WTC11 (cell line): ENCODE measurements at regions not wholly inside any gene's neighbourhood (a gene's known extent, or its start where the extent isn't known, plus 50 kb on each side); places are given as distances from the start of the nearest gene placed in this dataset.

Experiments
- ATAC-seq: fragments of 200-7000 bp; cut with Tn5 transposase; 2 replicates; pipeline ENCODE4 v1.10.0; 2021; ENCODE audit warnings: mild to moderate bottlenecking, moderate library complexity
- CTCF ChIA-PET: fragments of 300-600 bp; sonication (Branson Sonifier 250); formaldehyde crosslinking; loops from one replicate; lab custom pipeline; 2021; ENCODE audit warnings: antibody characterized with exemption; lab: Charles Lee
- POLR2A ChIA-PET: fragments of 350-600 bp; sonication (Branson Sonifier 250); formaldehyde crosslinking; loops from one replicate; lab custom pipeline; 2021; ENCODE audit warnings: antibody characterized with exemption; lab: Charles Lee
- DNase-seq: peaks from one replicate; pipeline ENCODE4 v3.0.0; 2021; ENCODE audit warnings: low spot score
- H3K27ac Mint-ChIP-seq: 2 replicates; pipeline ENCODE4 v1.8.0; 2021; ENCODE audit warnings: mixed read lengths
- H3K27me3 Mint-ChIP-seq: 2 replicates; pipeline ENCODE4 v1.8.0; 2021; ENCODE audit warnings: low read depth, mild to moderate bottlenecking, moderate library complexity, mixed read lengths
- H3K36me3 Mint-ChIP-seq: 2 replicates; pipeline ENCODE4 v1.8.0; 2021; ENCODE audit warnings: mixed read lengths
- H3K4me1 Mint-ChIP-seq: 2 replicates; pipeline ENCODE4 v1.8.0; 2022; ENCODE audit warnings: mixed read lengths
- H3K4me3 Mint-ChIP-seq: 2 replicates; pipeline ENCODE4 v1.8.0; 2021; ENCODE audit warnings: mild to moderate bottlenecking, moderate library complexity, mixed read lengths
- H3K9me3 Mint-ChIP-seq: 2 replicates; pipeline ENCODE4 v1.8.0; 2021; ENCODE audit warnings: mixed read lengths
- CDX4 ChIP-seq: fragments of 250-450 bp; sonication (Bioruptor Pico); IDR thresholded peaks from 2 replicates; pipeline ENCODE4 v1.9.0; 2021; ENCODE audit warnings: moderate library complexity, mild to moderate bottlenecking, inconsistent platforms, borderline replicate concordance
- ETV6 ChIP-seq: sonication (generic); formaldehyde crosslinking; IDR thresholded peaks from 2 replicates; pipeline ENCODE4 v1.8.1; 2022; ENCODE audit warnings: mild to moderate bottlenecking, missing genetic modification reagents
- FOXK1 ChIP-seq: sonication (generic); formaldehyde crosslinking; IDR thresholded peaks from 2 replicates; pipeline ENCODE4 v1.8.0; 2022; ENCODE audit warnings: mild to moderate bottlenecking, moderate library complexity, missing genetic modification reagents
- HMGXB4 ChIP-seq: sonication (generic); formaldehyde crosslinking; IDR thresholded peaks from 2 replicates; pipeline ENCODE4 v1.8.1; 2023; ENCODE audit warnings: mild to moderate bottlenecking, moderate library complexity, missing genetic modification reagents
- JUN ChIP-seq: sonication (generic); formaldehyde crosslinking; IDR thresholded peaks from 2 replicates; pipeline ENCODE4 v1.8.0; 2023; ENCODE audit warnings: mild to moderate bottlenecking, missing genetic modification reagents
- OVOL2 ChIP-seq: fragments of 250-450 bp; sonication (Bioruptor Pico); IDR thresholded peaks from 2 replicates; pipeline ENCODE4 v1.9.0; 2021; ENCODE audit warnings: mild to moderate bottlenecking, borderline replicate concordance
- SMAD4 ChIP-seq: sonication (generic); formaldehyde crosslinking; IDR thresholded peaks from 2 replicates; pipeline ENCODE4 v1.8.0; 2022; ENCODE audit warnings: mild to moderate bottlenecking, missing genetic modification reagents
- SOX15 ChIP-seq: fragments of 250-450 bp; sonication (Bioruptor Pico); IDR thresholded peaks from 2 replicates; pipeline ENCODE4 v1.9.0; 2021; ENCODE audit warnings: mild to moderate bottlenecking
- SP1 ChIP-seq: sonication (generic); formaldehyde crosslinking; conservative IDR thresholded peaks from 2 replicates; pipeline ENCODE4 v1.8.1; 2022; ENCODE audit warnings: missing genetic modification reagents
- ZBTB21 ChIP-seq: sonication (generic); formaldehyde crosslinking; IDR thresholded peaks from 2 replicates; pipeline ENCODE4 v1.8.1; 2023; ENCODE audit warnings: mild to moderate bottlenecking, missing genetic modification reagents, borderline replicate concordance
- ZNF425 ChIP-seq: fragments of 250-450 bp; sonication (Bioruptor Pico); conservative IDR thresholded peaks from 2 replicates; pipeline ENCODE4 v1.9.0; 2021; ENCODE audit warnings: mild to moderate bottlenecking
- TF ChIP-seq, protein P1 (sequence below): sonication (generic); formaldehyde crosslinking; IDR thresholded peaks from 2 replicates; pipeline ENCODE4 v1.8.1; 2023; ENCODE audit warnings: mild to moderate bottlenecking, missing genetic modification reagents, borderline replicate concordance
- TF ChIP-seq, protein P2 (sequence below): sonication (generic); formaldehyde crosslinking; IDR thresholded peaks from 2 replicates; pipeline ENCODE4 v1.8.1; 2022; ENCODE audit warnings: mild to moderate bottlenecking, moderate library complexity, missing genetic modification reagents
- TF ChIP-seq, protein P3 (sequence below): sonication (generic); formaldehyde crosslinking; IDR thresholded peaks from 2 replicates; pipeline ENCODE4 v1.8.1; 2022; ENCODE audit warnings: low read depth, missing genetic modification reagents, borderline replicate concordance
- TF ChIP-seq, protein P4 (sequence below): sonication (generic); formaldehyde crosslinking; IDR thresholded peaks from 2 replicates; pipeline ENCODE4 v1.8.1; 2023; ENCODE audit warnings: mild to moderate bottlenecking, missing genetic modification reagents
- TF ChIP-seq, protein P5 (sequence below): sonication (generic); formaldehyde crosslinking; IDR thresholded peaks from 2 replicates; pipeline ENCODE4 v1.8.0; 2022; ENCODE audit warnings: mild to moderate bottlenecking, missing genetic modification reagents

- no peak for TF ChIP-seq ZNF425 (CRISPR knock-in tag)
- TF ChIP-seq, protein P1, sequence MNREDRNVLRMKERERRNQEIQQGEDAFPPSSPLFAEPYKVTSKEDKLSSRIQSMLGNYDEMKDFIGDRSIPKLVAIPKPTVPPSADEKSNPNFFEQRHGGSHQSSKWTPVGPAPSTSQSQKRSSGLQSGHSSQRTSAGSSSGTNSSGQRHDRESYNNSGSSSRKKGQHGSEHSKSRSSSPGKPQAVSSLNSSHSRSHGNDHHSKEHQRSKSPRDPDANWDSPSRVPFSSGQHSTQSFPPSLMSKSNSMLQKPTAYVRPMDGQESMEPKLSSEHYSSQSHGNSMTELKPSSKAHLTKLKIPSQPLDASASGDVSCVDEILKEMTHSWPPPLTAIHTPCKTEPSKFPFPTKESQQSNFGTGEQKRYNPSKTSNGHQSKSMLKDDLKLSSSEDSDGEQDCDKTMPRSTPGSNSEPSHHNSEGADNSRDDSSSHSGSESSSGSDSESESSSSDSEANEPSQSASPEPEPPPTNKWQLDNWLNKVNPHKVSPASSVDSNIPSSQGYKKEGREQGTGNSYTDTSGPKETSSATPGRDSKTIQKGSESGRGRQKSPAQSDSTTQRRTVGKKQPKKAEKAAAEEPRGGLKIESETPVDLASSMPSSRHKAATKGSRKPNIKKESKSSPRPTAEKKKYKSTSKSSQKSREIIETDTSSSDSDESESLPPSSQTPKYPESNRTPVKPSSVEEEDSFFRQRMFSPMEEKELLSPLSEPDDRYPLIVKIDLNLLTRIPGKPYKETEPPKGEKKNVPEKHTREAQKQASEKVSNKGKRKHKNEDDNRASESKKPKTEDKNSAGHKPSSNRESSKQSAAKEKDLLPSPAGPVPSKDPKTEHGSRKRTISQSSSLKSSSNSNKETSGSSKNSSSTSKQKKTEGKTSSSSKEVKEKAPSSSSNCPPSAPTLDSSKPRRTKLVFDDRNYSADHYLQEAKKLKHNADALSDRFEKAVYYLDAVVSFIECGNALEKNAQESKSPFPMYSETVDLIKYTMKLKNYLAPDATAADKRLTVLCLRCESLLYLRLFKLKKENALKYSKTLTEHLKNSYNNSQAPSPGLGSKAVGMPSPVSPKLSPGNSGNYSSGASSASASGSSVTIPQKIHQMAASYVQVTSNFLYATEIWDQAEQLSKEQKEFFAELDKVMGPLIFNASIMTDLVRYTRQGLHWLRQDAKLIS (CRISPR knock-in tag) = no peak
- no peak for TF ChIP-seq SMAD4
- TF ChIP-seq SOX15 = no peak
- TF ChIP-seq, protein P2, sequence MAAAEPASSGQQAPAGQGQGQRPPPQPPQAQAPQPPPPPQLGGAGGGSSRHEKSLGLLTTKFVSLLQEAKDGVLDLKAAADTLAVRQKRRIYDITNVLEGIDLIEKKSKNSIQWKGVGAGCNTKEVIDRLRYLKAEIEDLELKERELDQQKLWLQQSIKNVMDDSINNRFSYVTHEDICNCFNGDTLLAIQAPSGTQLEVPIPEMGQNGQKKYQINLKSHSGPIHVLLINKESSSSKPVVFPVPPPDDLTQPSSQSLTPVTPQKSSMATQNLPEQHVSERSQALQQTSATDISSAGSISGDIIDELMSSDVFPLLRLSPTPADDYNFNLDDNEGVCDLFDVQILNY (CRISPR knock-in tag) = no peak
Observed at GRCh38 chr1:106680216-106680615, 376.3 kb upstream of the PRMT6 start (continued).

DNA sequence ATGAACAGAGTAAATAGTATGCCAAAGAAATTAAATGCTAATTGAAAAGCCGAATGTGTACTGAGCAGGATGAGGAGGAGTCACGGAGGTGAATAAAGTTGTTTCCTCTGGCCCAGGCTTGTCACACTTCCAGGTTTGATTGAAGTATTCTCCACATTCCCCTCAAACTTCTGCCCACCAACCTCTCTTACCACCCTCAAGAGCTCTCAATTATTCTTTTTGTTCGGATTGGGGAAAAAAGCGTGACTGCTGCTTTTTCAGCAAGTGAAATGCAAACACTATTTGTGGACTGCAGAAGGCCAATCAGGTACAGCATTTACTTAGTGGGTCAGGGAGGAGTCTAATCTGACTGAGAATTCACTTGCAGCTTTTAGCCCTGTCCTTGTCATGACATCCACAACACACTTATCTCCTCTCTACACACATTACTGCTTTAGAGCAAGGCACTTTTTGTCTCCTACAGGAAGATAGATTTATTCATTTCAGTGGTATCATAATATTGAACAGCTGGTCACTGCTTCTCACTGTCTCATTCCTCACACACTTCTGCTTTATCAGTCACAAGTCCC, 375.6 kb upstream of the PRMT6 start:
- Mint-ChIP-seq H3K4me3 (no peak overlapping the region), H3K9me3 (peaks cover 7% of the 10 kb centered on the region; the same call in 1 of the 2 replicates), H3K27ac (no peak overlapping the region), H3K27me3 (no peaks in the 10 kb centered on the region), H3K36me3 (no peaks in the 10 kb centered on the region), H3K4me1 (peaks cover 21% of the 10 kb centered on the region)
- POLR2A ChIA-PET = no interaction called here
- CTCF ChIA-PET = no interaction called here
- no peak for DNase-seq
- no peak for ATAC-seq
- TF ChIP-seq, protein P3, sequence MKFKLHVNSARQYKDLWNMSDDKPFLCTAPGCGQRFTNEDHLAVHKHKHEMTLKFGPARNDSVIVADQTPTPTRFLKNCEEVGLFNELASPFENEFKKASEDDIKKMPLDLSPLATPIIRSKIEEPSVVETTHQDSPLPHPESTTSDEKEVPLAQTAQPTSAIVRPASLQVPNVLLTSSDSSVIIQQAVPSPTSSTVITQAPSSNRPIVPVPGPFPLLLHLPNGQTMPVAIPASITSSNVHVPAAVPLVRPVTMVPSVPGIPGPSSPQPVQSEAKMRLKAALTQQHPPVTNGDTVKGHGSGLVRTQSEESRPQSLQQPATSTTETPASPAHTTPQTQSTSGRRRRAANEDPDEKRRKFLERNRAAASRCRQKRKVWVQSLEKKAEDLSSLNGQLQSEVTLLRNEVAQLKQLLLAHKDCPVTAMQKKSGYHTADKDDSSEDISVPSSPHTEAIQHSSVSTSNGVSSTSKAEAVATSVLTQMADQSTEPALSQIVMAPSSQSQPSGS (CRISPR knock-in tag) = no peak
- no peak for TF ChIP-seq JUN (CRISPR knock-in tag)
- TF ChIP-seq, protein P4, sequence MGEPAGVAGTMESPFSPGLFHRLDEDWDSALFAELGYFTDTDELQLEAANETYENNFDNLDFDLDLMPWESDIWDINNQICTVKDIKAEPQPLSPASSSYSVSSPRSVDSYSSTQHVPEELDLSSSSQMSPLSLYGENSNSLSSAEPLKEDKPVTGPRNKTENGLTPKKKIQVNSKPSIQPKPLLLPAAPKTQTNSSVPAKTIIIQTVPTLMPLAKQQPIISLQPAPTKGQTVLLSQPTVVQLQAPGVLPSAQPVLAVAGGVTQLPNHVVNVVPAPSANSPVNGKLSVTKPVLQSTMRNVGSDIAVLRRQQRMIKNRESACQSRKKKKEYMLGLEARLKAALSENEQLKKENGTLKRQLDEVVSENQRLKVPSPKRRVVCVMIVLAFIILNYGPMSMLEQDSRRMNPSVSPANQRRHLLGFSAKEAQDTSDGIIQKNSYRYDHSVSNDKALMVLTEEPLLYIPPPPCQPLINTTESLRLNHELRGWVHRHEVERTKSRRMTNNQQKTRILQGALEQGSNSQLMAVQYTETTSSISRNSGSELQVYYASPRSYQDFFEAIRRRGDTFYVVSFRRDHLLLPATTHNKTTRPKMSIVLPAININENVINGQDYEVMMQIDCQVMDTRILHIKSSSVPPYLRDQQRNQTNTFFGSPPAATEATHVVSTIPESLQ (CRISPR knock-in tag) = no peak
- no peak for TF ChIP-seq ETV6 (CRISPR knock-in tag)
- no peak for TF ChIP-seq SP1 (CRISPR knock-in tag)
- no peak for TF ChIP-seq ZBTB21
- no peak for TF ChIP-seq HMGXB4 (CRISPR knock-in tag)
- no peak for TF ChIP-seq OVOL2 (CRISPR knock-in tag)
- TF ChIP-seq FOXK1 (CRISPR knock-in tag) = no peak
- TF ChIP-seq, protein P5, sequence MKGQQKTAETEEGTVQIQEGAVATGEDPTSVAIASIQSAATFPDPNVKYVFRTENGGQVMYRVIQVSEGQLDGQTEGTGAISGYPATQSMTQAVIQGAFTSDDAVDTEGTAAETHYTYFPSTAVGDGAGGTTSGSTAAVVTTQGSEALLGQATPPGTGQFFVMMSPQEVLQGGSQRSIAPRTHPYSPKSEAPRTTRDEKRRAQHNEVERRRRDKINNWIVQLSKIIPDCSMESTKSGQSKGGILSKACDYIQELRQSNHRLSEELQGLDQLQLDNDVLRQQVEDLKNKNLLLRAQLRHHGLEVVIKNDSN (CRISPR knock-in tag) = no peak
- TF ChIP-seq, protein P1 (CRISPR knock-in tag) = no peak
- no peak for TF ChIP-seq CDX4 (CRISPR knock-in tag)
